ENCODE measurements at regions not wholly inside any gene's neighbourhood (a gene's known extent, or its start where the extent isn't known, plus 50 kb on each side); places are given as distances from the start of the nearest gene placed in this dataset.
A peak's percentile ranks its signal among the peaks of the same experiment; 100 is the strongest.

DNA sequence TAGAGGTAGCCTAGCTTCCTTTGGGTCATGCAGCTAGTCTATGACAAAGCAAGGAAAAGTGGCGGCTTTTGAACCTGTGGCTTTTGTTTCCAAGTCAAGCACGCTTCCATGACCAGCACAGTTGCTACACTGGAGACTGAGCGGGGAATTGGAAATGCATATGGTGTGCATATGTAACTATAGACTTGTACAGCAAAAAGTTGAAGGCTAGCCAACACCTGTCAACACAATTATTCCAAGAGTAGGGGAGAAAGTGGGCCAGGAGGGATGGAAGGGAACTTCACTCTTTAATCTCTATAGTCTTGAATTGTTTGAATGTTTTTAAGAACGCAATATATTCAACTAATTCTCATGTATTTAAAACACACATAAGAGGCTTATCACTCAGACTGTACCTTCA, 218.5 kb upstream of the CADM1 start:
- no peak overlapping the region for H3K4me3 ChIP-seq
- H4K20me1 ChIP-seq (ENCODE audit: low read depth), result no peaks in the 10 kb centered on the region
- no peaks in the 10 kb centered on the region for H3F3A ChIP-seq (ENCODE audit: low read depth)
- no peak for DNase-seq (ENCODE audit: low spot score)
- no peak overlapping the region for H3K9ac ChIP-seq
- H3K4me3 Mint-ChIP-seq, result no peak overlapping the region
- no peaks in the 10 kb centered on the region for H3K27me3 ChIP-seq
- H3K36me3 ChIP-seq, result peaks cover 5% of the 10 kb centered on the region
- no peak overlapping the region for H2AFZ ChIP-seq (replicated peaks)
- no peak overlapping the region for H3K4me2 ChIP-seq
- TF ChIP-seq, protein P1, sequence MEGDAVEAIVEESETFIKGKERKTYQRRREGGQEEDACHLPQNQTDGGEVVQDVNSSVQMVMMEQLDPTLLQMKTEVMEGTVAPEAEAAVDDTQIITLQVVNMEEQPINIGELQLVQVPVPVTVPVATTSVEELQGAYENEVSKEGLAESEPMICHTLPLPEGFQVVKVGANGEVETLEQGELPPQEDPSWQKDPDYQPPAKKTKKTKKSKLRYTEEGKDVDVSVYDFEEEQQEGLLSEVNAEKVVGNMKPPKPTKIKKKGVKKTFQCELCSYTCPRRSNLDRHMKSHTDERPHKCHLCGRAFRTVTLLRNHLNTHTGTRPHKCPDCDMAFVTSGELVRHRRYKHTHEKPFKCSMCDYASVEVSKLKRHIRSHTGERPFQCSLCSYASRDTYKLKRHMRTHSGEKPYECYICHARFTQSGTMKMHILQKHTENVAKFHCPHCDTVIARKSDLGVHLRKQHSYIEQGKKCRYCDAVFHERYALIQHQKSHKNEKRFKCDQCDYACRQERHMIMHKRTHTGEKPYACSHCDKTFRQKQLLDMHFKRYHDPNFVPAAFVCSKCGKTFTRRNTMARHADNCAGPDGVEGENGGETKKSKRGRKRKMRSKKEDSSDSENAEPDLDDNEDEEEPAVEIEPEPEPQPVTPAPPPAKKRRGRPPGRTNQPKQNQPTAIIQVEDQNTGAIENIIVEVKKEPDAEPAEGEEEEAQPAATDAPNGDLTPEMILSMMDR (IDR thresholded peaks at IDR 0.05), result no peak
- TF ChIP-seq EZH2phosphoT487 (IDR thresholded peaks at IDR 0.05), result no peak
- no peak for TF ChIP-seq EZH2 (IDR thresholded peaks at IDR 0.05)
- peaks cover 8% of the 10 kb centered on the region for H3K9me3 ChIP-seq (ENCODE audit: low read depth)
- H3K27ac Mint-ChIP-seq, result no peak overlapping the region
- H3K4me1 ChIP-seq, result peaks cover 6% of the 10 kb centered on the region
- H3K27ac ChIP-seq, result no peak overlapping the region
- peaks cover 12% of the 10 kb centered on the region for H3K27me3 Mint-ChIP-seq (ENCODE audit: insufficient read depth, low read depth)
- H3K79me2 ChIP-seq (ENCODE audit: low read depth), result no peaks in the 10 kb centered on the region
- H3K36me3 Mint-ChIP-seq, result no peaks in the 10 kb centered on the region
- peaks cover 24% of the 10 kb centered on the region for H3K4me1 Mint-ChIP-seq
- H3K9me3 Mint-ChIP-seq, result peaks cover 2% of the 10 kb centered on the region

DNA sequence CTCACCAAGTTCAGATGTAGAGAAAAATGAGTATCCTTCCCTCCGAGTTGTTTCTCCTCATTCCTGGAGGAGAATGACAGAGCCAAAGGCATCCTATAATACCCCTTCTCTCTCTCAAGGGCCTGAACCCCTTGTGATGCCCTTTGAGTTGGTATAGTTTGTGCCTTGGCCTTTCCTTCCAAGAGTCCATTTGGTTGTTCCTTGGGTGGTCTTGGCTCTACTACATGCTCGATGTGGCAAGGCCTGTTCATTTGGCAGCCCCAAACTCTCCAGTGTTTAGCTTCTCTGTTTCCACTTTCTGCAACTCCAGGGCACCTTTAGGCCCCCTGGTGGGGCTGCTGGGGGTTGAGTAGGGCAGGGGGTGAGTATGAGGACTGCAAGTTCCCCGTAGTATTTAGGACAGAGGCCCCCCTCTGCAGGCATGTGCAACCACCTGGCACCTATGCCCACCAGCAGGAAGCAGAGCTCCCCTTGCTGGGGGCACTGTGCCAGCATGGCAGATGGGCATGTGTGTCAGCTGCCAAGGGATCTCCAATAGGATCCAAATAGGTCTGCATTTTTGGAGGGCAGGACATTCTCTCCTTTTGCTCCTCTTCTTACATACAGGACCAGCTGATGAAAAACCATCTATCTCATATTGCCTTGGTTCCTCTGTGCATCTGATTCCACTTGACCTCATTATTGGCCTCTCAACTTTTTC, 217.2 kb upstream of the CADM1 start:
- H3K4me2 ChIP-seq, result no peak overlapping the region
- no peaks in the 10 kb centered on the region for H4K20me1 ChIP-seq (ENCODE audit: low read depth)
- no peaks in the 10 kb centered on the region for H3F3A ChIP-seq (ENCODE audit: low read depth)
- H3K36me3 Mint-ChIP-seq, result no peaks in the 10 kb centered on the region
- H3K27ac ChIP-seq, result no peak overlapping the region
- no peak overlapping the region for H2AFZ ChIP-seq (replicated peaks)
- TF ChIP-seq, protein P1 (IDR thresholded peaks at IDR 0.05), result no peak
- TF ChIP-seq EZH2phosphoT487 (IDR thresholded peaks at IDR 0.05) (no peak), EZH2 (IDR thresholded peaks at IDR 0.05) (no peak)
- no peaks in the 10 kb centered on the region for H3K27me3 ChIP-seq
- no peak for DNase-seq (ENCODE audit: low spot score)
- H3K4me1 Mint-ChIP-seq, result peaks cover 28% of the 10 kb centered on the region
- peaks cover 13% of the 10 kb centered on the region for H3K27me3 Mint-ChIP-seq (ENCODE audit: insufficient read depth, low read depth)
- peak overlapping the region; percentile 43 for H3K27ac Mint-ChIP-seq
- no peak overlapping the region for H3K4me3 ChIP-seq
- no peak overlapping the region for H3K9ac ChIP-seq
- peaks cover 6% of the 10 kb centered on the region for H3K4me1 ChIP-seq
- peaks cover 2% of the 10 kb centered on the region for H3K9me3 Mint-ChIP-seq
- no peaks in the 10 kb centered on the region for H3K79me2 ChIP-seq (ENCODE audit: low read depth)
- peaks cover 5% of the 10 kb centered on the region for H3K36me3 ChIP-seq
- peak overlapping the region; percentile 25 for H3K4me3 Mint-ChIP-seq
- H3K9me3 ChIP-seq (ENCODE audit: low read depth), result peaks cover 8% of the 10 kb centered on the region

DNA sequence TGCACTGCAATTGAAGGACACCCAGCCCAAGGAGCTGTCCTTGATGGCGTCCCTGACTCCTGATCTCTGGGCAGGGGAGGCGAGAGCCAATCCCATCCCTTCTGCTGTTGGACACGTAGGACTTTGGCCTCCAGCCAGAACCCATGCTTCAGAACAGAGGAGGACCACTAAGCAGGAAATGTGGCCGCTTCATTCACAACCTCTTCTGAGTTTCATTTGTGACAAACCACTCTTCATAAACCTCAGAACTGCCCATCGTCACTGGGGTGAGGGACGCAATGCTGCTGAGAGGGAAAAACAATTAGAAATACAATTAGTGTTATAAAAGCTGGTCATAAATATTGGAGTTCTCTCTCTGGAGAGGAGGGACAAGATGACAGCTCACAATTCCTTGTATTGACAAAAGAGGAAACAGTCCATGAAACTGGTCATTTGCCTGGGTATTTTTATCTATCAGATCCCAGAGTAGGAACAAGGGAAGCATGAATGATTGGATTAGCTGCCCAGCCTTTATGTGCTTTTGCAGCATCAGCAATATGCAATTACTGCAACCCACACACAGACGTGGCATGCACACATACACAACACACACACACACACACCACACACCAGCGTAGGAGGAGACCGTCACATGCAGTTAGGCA, 216.5 kb upstream of the CADM1 start:
- Histone ChIP-seq H3K4me3 (no peak overlapping the region), H3K79me2 (ENCODE audit: low read depth) (no peaks in the 10 kb centered on the region), H3F3A (ENCODE audit: low read depth) (no peaks in the 10 kb centered on the region), H3K4me1 (peaks cover 6% of the 10 kb centered on the region), H3K27me3 (no peaks in the 10 kb centered on the region), H3K9me3 (ENCODE audit: low read depth) (peaks cover 8% of the 10 kb centered on the region), H3K36me3 (peaks cover 5% of the 10 kb centered on the region), H3K27ac (no peak overlapping the region), H2AFZ (replicated peaks) (no peak overlapping the region), H3K9ac (no peak overlapping the region), H4K20me1 (ENCODE audit: low read depth) (no peaks in the 10 kb centered on the region), H3K4me2 (no peak overlapping the region)
- peak overlapping the region; percentile 43 for H3K27ac Mint-ChIP-seq
- DNase-seq (ENCODE audit: low spot score), result no peak
- H3K36me3 Mint-ChIP-seq, result no peaks in the 10 kb centered on the region
- TF ChIP-seq, protein P1 (IDR thresholded peaks at IDR 0.05), result no peak
- TF ChIP-seq EZH2phosphoT487 (IDR thresholded peaks at IDR 0.05) (no peak), EZH2 (IDR thresholded peaks at IDR 0.05) (no peak)
- H3K4me3 Mint-ChIP-seq, result peak overlapping the region; percentile 25
- H3K4me1 Mint-ChIP-seq, result peaks cover 28% of the 10 kb centered on the region
- H3K9me3 Mint-ChIP-seq, result peaks cover 2% of the 10 kb centered on the region
- H3K27me3 Mint-ChIP-seq (ENCODE audit: insufficient read depth, low read depth), result peaks cover 14% of the 10 kb centered on the region
